ENCODE measurements at regions not wholly inside any gene's neighbourhood (a gene's known extent, or its start where the extent isn't known, plus 50 kb on each side); places are given as distances from the start of the nearest gene placed in this dataset.

DNA sequence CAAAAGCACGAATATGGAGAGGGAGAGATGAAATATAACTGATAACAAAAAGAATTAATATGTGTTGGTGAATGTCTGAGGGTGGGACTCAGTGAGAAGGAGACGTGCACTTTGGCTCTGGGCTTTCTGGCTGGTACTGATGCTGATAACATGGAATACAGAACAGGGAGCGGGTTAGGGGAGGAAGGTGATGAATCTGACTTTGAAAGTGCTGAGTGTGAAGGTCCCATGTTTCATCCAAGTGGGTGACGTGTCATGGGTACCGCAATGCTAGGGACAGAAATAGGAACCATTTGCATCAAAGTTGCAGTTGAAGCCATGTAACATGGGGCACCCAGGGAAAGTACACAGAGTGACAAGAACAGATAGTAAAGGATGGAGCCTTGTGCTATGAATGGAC is 236.6 kb upstream of the MYO3A start:
- Mint-ChIP-seq H3K4me1 (ENCODE audit: low read depth, unreplicated experiment) (peaks cover 3% of the 10 kb centered on the region), H3K27me3 (ENCODE audit: unreplicated experiment) (peaks cover 4% of the 10 kb centered on the region), H3K27ac (ENCODE audit: unreplicated experiment) (no peak overlapping the region), H3K4me3 (ENCODE audit: unreplicated experiment) (no peak overlapping the region), H3K36me3 (ENCODE audit: unreplicated experiment) (no peaks in the 10 kb centered on the region), H3K9me3 (ENCODE audit: unreplicated experiment) (no peaks in the 10 kb centered on the region)
- TF ChIP-seq, protein P1, sequence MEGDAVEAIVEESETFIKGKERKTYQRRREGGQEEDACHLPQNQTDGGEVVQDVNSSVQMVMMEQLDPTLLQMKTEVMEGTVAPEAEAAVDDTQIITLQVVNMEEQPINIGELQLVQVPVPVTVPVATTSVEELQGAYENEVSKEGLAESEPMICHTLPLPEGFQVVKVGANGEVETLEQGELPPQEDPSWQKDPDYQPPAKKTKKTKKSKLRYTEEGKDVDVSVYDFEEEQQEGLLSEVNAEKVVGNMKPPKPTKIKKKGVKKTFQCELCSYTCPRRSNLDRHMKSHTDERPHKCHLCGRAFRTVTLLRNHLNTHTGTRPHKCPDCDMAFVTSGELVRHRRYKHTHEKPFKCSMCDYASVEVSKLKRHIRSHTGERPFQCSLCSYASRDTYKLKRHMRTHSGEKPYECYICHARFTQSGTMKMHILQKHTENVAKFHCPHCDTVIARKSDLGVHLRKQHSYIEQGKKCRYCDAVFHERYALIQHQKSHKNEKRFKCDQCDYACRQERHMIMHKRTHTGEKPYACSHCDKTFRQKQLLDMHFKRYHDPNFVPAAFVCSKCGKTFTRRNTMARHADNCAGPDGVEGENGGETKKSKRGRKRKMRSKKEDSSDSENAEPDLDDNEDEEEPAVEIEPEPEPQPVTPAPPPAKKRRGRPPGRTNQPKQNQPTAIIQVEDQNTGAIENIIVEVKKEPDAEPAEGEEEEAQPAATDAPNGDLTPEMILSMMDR (IDR thresholded peaks at IDR 0.05; ENCODE audit: partially characterized antibody, unreplicated experiment): no peak
- no peak for DNase-seq

DNA sequence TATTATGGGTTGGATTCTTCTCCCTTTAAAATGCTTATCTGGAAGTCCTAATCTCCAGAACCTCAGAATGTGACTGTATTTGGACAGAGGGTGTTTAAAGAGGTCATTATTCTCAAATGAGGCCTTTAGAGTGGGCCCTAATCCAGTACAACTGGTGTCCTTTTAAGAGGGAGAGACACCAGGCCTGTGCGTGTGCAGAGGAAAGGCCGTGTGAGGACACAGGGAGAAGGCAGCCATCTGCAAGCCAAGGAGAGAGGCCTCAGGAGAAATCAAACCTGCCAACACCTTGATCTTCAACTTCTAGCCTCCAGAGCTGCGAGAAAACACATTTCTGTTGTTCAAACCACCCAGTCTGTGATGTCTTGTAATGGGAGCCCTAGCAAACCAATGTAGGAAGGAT is 235.4 kb upstream of the MYO3A start:
- TF ChIP-seq, protein P1 (IDR thresholded peaks at IDR 0.05; ENCODE audit: partially characterized antibody, unreplicated experiment): no peak
- peaks cover 3% of the 10 kb centered on the region for H3K4me1 Mint-ChIP-seq (ENCODE audit: low read depth, unreplicated experiment)
- no peak overlapping the region for H3K27ac Mint-ChIP-seq (ENCODE audit: unreplicated experiment)

DNA sequence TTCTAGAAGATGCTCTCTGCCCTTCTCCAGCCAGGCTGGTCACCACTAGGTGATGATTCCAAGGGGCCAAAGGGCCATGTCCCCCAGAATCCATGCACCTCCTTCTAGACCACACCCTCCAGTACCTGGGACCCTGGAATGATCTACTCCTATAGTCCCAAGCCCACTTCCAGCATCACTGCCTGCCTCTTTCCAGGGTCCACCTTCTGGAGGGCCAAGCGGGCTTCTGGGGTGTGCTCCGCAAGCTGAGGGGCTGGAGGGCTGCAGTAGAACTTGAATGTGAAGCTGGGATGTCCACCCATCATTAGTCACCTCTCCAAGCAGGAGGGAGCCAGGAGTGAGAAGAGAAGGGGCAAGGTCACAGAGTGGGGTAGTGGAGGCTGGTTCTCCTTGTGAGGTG is 234.4 kb upstream of the MYO3A start:
- no peak for DNase-seq
- Mint-ChIP-seq H3K4me3 (ENCODE audit: unreplicated experiment) (no peak overlapping the region), H3K9me3 (ENCODE audit: unreplicated experiment) (no peaks in the 10 kb centered on the region), H3K4me1 (ENCODE audit: low read depth, unreplicated experiment) (peaks cover 3% of the 10 kb centered on the region), H3K27ac (ENCODE audit: unreplicated experiment) (no peak overlapping the region), H3K27me3 (ENCODE audit: unreplicated experiment) (peaks cover 4% of the 10 kb centered on the region), H3K36me3 (ENCODE audit: unreplicated experiment) (no peaks in the 10 kb centered on the region)
- TF ChIP-seq, protein P1 (IDR thresholded peaks at IDR 0.05; ENCODE audit: partially characterized antibody, unreplicated experiment): no peak

More for the DNA sequence above, 235.4 kb upstream of the MYO3A start:
- Mint-ChIP-seq H3K9me3 (ENCODE audit: unreplicated experiment) (no peaks in the 10 kb centered on the region), H3K4me3 (ENCODE audit: unreplicated experiment) (no peak overlapping the region), H3K36me3 (ENCODE audit: unreplicated experiment) (no peaks in the 10 kb centered on the region), H3K27me3 (ENCODE audit: unreplicated experiment) (peaks cover 4% of the 10 kb centered on the region)
- DNase-seq: no peak

- no peak overlapping the region for H3K4me3 Mint-ChIP-seq (ENCODE audit: unreplicated experiment)
- H3K27me3 Mint-ChIP-seq (ENCODE audit: unreplicated experiment): no peaks in the 10 kb centered on the region
- H3K36me3 Mint-ChIP-seq (ENCODE audit: unreplicated experiment): no peaks in the 10 kb centered on the region
- TF ChIP-seq, protein P1 (IDR thresholded peaks at IDR 0.05; ENCODE audit: partially characterized antibody, unreplicated experiment): no peak
- peak; percentile 56 for DNase-seq
- H3K9me3 Mint-ChIP-seq (ENCODE audit: unreplicated experiment): no peaks in the 10 kb centered on the region
- H3K4me1 Mint-ChIP-seq (ENCODE audit: low read depth, unreplicated experiment): peaks cover 3% of the 10 kb centered on the region
- H3K27ac Mint-ChIP-seq (ENCODE audit: unreplicated experiment): no peak overlapping the region
These were observed 232.4 kb upstream of the MYO3A start for GRCh38 chr10:25701652-25702051.

DNA sequence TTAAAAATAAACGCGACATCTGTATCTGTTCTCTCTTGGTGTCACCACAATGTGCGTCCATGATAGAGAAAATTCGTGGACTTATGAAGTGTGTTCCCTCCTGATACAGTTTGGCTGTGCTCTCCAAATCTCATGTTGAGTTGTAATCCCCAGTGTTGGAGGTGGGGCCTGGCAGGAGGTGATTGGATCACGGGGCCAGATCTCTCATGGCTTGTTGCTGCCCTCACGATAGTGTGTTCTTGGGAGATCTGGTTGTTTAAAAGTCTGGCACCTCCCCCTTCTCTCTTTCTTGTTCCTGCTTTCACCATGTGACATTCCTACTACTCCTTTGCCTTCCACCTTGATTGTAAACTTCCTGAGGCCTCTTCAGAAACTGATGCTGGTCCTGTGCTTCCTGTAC is 229.4 kb upstream of the MYO3A start:
- no peak overlapping the region for H3K4me3 Mint-ChIP-seq (ENCODE audit: unreplicated experiment)
- H3K27ac Mint-ChIP-seq (ENCODE audit: unreplicated experiment): no peak overlapping the region
- no peaks in the 10 kb centered on the region for H3K36me3 Mint-ChIP-seq (ENCODE audit: unreplicated experiment)
- H3K9me3 Mint-ChIP-seq (ENCODE audit: unreplicated experiment): no peaks in the 10 kb centered on the region
- peaks cover 6% of the 10 kb centered on the region for H3K27me3 Mint-ChIP-seq (ENCODE audit: unreplicated experiment)
- TF ChIP-seq, protein P1 (IDR thresholded peaks at IDR 0.05; ENCODE audit: partially characterized antibody, unreplicated experiment): no peak
- peaks cover 3% of the 10 kb centered on the region for H3K4me1 Mint-ChIP-seq (ENCODE audit: low read depth, unreplicated experiment)
- DNase-seq: no peak

All from glutamatergic neuron (in vitro differentiated cells).